PC-3 (cell line): ENCODE measurements at regions not wholly inside any gene's neighbourhood (a gene's known extent, or its start where the extent isn't known, plus 50 kb on each side); places are given as distances from the start of the nearest gene placed in this dataset.

Experiments used
- CTCF ChIP-seq: fragments of 300-600 bp; sonication (generic); conservative IDR thresholded peaks from 2 replicates; pipeline ENCODE4 v1.5.1; 2017; ENCODE audit warnings: antibody characterized with exemption, low read depth, mild to moderate bottlenecking, low read length
- EZH2 ChIP-seq: fragments of 300-600 bp; sonication (generic); IDR thresholded peaks from one replicate; pipeline ENCODE4 v1.6.1; 2017; ENCODE audit warnings: antibody characterized with exemption, mild to moderate bottlenecking, low read length; ENCODE audit not compliant: unreplicated experiment
- EZH2phosphoT487 ChIP-seq: fragments of 300-600 bp; sonication (generic); IDR thresholded peaks from 2 replicates; pipeline ENCODE4 v1.6.1; 2018; ENCODE audit warnings: mild to moderate bottlenecking, antibody characterized with exemption, low read length, borderline replicate concordance

- TF ChIP-seq CTCF (no peak), EZH2phosphoT487 (no peak), EZH2 (no peak)
Measured at GRCh38 chr21:30979054-30979453, 59.2 kb downstream of the KRTAP19-8 start.
